A549 (cell line): ENCODE measurements at regions not wholly inside any gene's neighbourhood (a gene's known extent, or its start where the extent isn't known, plus 50 kb on each side); places are given as distances from the start of the nearest gene placed in this dataset.

Source experiments
- ATAC-seq, 2 experiments: fragments of 200-7000 bp in 1 of 2; fragments of >200 bp in 1 of 2; cut with Nextera tagmentation in 1 of 2; cut with Tn5 transposase in 1 of 2; 3 replicates each; pipeline versions ENCODE4 v1.8.0 to v1.9.1; 2018 to 2020; ENCODE audit warnings: mild to moderate bottlenecking in 1 of 2, moderate library complexity in 1 of 2
- CTCF ChIA-PET: fragments of 300-600 bp; sonication (Branson Sonifier 250); formaldehyde crosslinking; extraction: SDS; loops from one replicate; lab custom pipeline; 2021; ENCODE audit warnings: antibody characterized with exemption, inconsistent platforms; lab: Yijun Ruan, JAX
- POLR2A ChIA-PET: fragments of 350-600 bp; formaldehyde crosslinking; extraction: SDS; loops from one replicate; lab custom pipeline; 2021; ENCODE audit warnings: antibody characterized with exemption, inconsistent platforms; lab: Yijun Ruan, JAX
- DNase-seq, 2 experiments: peaks; one replicate each; pipeline versions ENCODE4 v3.0.0 to v3.0.0-alpha.2; 2011 to 2016; ENCODE audit warnings: low read depth in 1 of 2, low spot score in 1 of 2
- FAIRE-seq: peaks from 2 replicates; lab custom pipeline; 2011; peaks lifted over from hg19 to GRCh38; lab: Jason Lieb, UNC
- H3K27ac ChIP-seq, 2 experiments: fragments of >200 bp; sonication (Bioruptor Twin); formaldehyde crosslinking; 3 replicates each; pipeline ENCODE4 v1.5.1; 2016 to 2017
- H3K4me1 ChIP-seq: fragments of >200 bp; sonication (Bioruptor Twin); formaldehyde crosslinking; 3 replicates; pipeline ENCODE4 v1.6.1; 2016
- H3K4me2 ChIP-seq: fragments of >200 bp; sonication (Bioruptor Twin); formaldehyde crosslinking; 3 replicates; pipeline ENCODE4 v1.6.1; 2016
- H3K4me3 ChIP-seq: fragments of >200 bp; sonication (Bioruptor Twin); formaldehyde crosslinking; 3 replicates; pipeline ENCODE4 v1.5.1; 2016
- H3K9me3 ChIP-seq: fragments of >200 bp; sonication (Bioruptor Twin); formaldehyde crosslinking; 3 replicates; pipeline ENCODE4 v1.6.1; 2016
- CEBPB ChIP-seq, 2 experiments: fragments of >200 bp in 1 of 2; sonication (Bioruptor Twin) in 1 of 2; formaldehyde crosslinking in 1 of 2; IDR thresholded peaks; 2 replicates each; pipeline ENCODE4 v1.6.1; 2012 to 2016
- EHMT2 ChIP-seq: fragments of 200-600 bp; sonication (generic); IDR thresholded peaks from 2 replicates; pipeline ENCODE4 v1.6.1; 2016; ENCODE audit warnings: antibody characterized with exemption, low read depth, mild to moderate bottlenecking, moderate library complexity
- EP300 ChIP-seq, 2 experiments: fragments of >200 bp; sonication (Bioruptor Twin); formaldehyde crosslinking; IDR thresholded peaks; 2 replicates in 1 of 2; 3 replicates in 1 of 2; pipeline ENCODE4 v1.6.1; 2016 to 2017
- ESRRA ChIP-seq: fragments of 150-350 bp; IDR thresholded peaks from 2 replicates; pipeline ENCODE4 v1.6.1; 2014; ENCODE audit warnings: mild to moderate bottlenecking, low read length, borderline replicate concordance
- FOSL2 ChIP-seq, 2 experiments: fragments of 450-650 bp in 1 of 2; fragments of >200 bp in 1 of 2; sonication (Bioruptor Twin) in 1 of 2; formaldehyde crosslinking; IDR thresholded peaks; 2 replicates each; pipeline versions ENCODE4 v1.5.0 to v1.6.1; 2016 to 2020; ENCODE audit warnings: mild to moderate bottlenecking in 1 of 2, moderate library complexity in 1 of 2
- GATA3 ChIP-seq: IDR thresholded peaks from 2 replicates; pipeline ENCODE4 v1.6.1; 2012; ENCODE audit warnings: borderline replicate concordance
- HOXB5 ChIP-seq: fragments of 250-450 bp; sonication (Bioruptor Pico); IDR thresholded peaks from 2 replicates; pipeline ENCODE4 v1.5.0; 2020; ENCODE audit warnings: mild to moderate bottlenecking, moderate library complexity
- JUNB ChIP-seq: fragments of >200 bp; sonication (Bioruptor Twin); formaldehyde crosslinking; IDR thresholded peaks from 2 replicates; pipeline ENCODE4 v1.6.1; 2016
- KDM1A ChIP-seq: fragments of 200-600 bp; sonication (generic); IDR thresholded peaks from 2 replicates; pipeline ENCODE4 v1.6.1; 2016; ENCODE audit warnings: low read depth, mild to moderate bottlenecking
- KDM5A ChIP-seq: fragments of 200-600 bp; sonication (generic); IDR thresholded peaks from 2 replicates; pipeline ENCODE4 v1.6.1; 2016; ENCODE audit warnings: antibody characterized with exemption, mild to moderate bottlenecking
- MAZ ChIP-seq: fragments of 150-350 bp; IDR thresholded peaks from 2 replicates; pipeline ENCODE4 v1.6.1; 2014; ENCODE audit warnings: antibody characterized with exemption, low read depth, low read length, borderline replicate concordance
- NR3C1 ChIP-seq: fragments of >200 bp; sonication (Bioruptor Twin); formaldehyde crosslinking; IDR thresholded peaks from 3 replicates; pipeline ENCODE4 v1.6.1; 2017
- POLR2AphosphoS2 ChIP-seq: conservative IDR thresholded peaks from 2 replicates; pipeline ENCODE4 v1.6.1; 2012; ENCODE audit warnings: low read length, improper control_type of control experiment, inconsistent platforms
- RAD21 ChIP-seq, 2 experiments: fragments of >200 bp in 1 of 2; sonication (Bioruptor Twin) in 1 of 2; formaldehyde crosslinking in 1 of 2; IDR thresholded peaks in 1 of 2; conservative IDR thresholded peaks in 1 of 2; 2 replicates in 1 of 2; 3 replicates in 1 of 2; pipeline ENCODE4 v1.6.1; 2012 to 2018; ENCODE audit warnings: inconsistent platforms in 1 of 2
- SREBF2 ChIP-seq: fragments of 450-650 bp; IDR thresholded peaks from 2 replicates; pipeline ENCODE4 v1.6.1; 2014; ENCODE audit warnings: mild to moderate bottlenecking, moderate library complexity
- TP53 ChIP-seq: fragments of 250-450 bp; sonication (Bioruptor Pico); IDR thresholded peaks from 2 replicates; pipeline ENCODE4 v1.5.0; 2021; ENCODE audit warnings: mild to moderate bottlenecking, moderate library complexity
- WGBS: methylation state at CpG from one replicate; pipeline ENCODE4 v1.1.6; 2017; ENCODE audit errors: missing lambda C conversion rate; 5-methylcytosine and 5-hydroxymethylcytosine counted together

GRCh38 chr4:74638689-74639088 lies 155.6 kb downstream of the BTC start:
- no peak for FAIRE-seq
- CTCF ChIA-PET = interaction anchor here (1.1 kb wide), 1 partner anchor 16 kb away, joined by 3 read pairs; no protein-coding TSS in a partner anchor

DNA sequence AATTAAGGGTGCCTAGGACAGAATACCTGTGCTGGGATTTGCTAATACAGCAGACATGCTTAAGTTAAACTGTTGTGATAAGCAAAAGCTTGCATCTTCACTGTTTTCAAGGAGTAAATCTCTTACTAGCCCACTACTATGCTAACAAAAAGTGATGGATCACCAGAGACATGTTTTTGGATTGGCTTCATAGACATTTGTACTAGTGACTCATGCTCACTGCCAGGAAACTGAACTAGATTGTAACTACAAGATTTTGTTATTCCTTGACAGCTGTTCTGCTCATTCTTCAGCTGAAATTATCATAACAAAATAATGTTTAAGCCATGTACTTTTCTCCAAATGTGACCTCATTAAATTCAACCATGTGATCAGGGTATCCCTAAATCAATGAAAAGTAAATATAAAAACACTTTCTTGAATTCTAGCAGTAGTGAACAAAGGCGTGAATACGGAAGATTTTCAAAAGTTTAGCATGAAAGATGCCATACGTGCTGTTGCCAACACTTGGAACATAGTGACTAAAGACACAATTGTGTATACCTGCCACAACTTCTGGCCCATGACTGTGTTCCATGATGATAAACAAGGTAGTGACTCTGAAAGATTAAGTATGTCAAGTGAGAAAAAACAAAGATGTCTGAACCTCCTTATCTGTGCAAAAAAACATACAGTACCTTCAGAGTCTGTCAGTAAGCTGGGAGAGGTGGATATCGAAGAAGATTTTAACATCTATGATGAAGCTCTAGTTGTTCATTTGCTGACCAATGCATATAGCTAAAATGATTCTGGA lies 154.0 kb downstream of the BTC start:
- FAIRE-seq (no peak), DNase-seq (no peak), ATAC-seq (peak in 1 of 2 experiments; percentile 79; a peak in 3 of 6 replicates)
- Histone ChIP-seq H3K27ac (peak overlapping the region; percentile 59 to 80; a peak in 5 of 6 replicates), H3K4me2 (0 out of 3 replicates have a peak overlapping the region, but pooled peaks have one; percentile 16), H3K4me1 (peaks cover 23% of the 10 kb centered on the region), H3K4me3 (no peak overlapping the region), H3K9me3 (peaks cover 15% of the 10 kb centered on the region)
- ChIA-PET POLR2A (interaction anchor here (0.7 kb wide), 1 partner anchor 14 kb away, joined by 3 read pairs; no protein-coding TSS in a partner anchor), CTCF (interaction anchor here (0.7 to 1.4 kb wide), 3 partner anchors 10 to 35 kb away, joined by 3 to 4 read pairs (median 3); no protein-coding TSS in a partner anchor)
- no peak for TF ChIP-seq KDM5A
- no peak for TF ChIP-seq EP300 (IDR thresholded peaks at IDR 0.05)
- peak; percentile 49; the same call in 1 of the 2 replicates for TF ChIP-seq HOXB5 (CRISPR knock-in tag)
- no peak for TF ChIP-seq FOSL2 (IDR thresholded peaks at IDR 0.05)
- peak; percentile 57 for TF ChIP-seq FOSL2 (CRISPR knock-in tag; IDR thresholded peaks at IDR 0.05)
- TF ChIP-seq TP53 (CRISPR knock-in tag) = no peak
- peak; percentile 44; the same call in 1 of the 2 replicates for TF ChIP-seq JUNB
- 87% methylated on average over 4 of the region's 4 CpGs for WGBS

More at GRCh38 chr4:74638689-74639088, 155.6 kb downstream of the BTC start:
- no peak for ATAC-seq
- Histone ChIP-seq H3K4me3 (no peak overlapping the region), H3K4me1 (peaks cover 26% of the 10 kb centered on the region), H3K27ac (peak overlapping the region; percentile 46 to 80), H3K9me3 (peaks cover 5% of the 10 kb centered on the region; the same call in 2 of the 3 replicates), H3K4me2 (no peak overlapping the region)
- no peak for DNase-seq
- 88% methylated on average over 3 of the region's 3 CpGs for WGBS
- POLR2A ChIA-PET = no interaction called here
- TF ChIP-seq POLR2AphosphoS2 (no peak), KDM1A (no peak), NR3C1 (no peak), ESRRA (no peak), CEBPB (IDR thresholded peaks at IDR 0.05) (peak; percentile 35 to 71; a peak in 3 of 4 replicates)

GRCh38 chr4:74642006-74642405 lies 152.3 kb downstream of the BTC start:
- Histone ChIP-seq H3K4me2 (no peak overlapping the region), H3K9me3 (peaks cover 31% of the 10 kb centered on the region), H3K4me1 (peaks cover 23% of the 10 kb centered on the region), H3K27ac (peak overlapping the region in 1 of 2 experiments; percentile 80; a peak in 2 of 6 replicates), H3K4me3 (no peak overlapping the region)
- TF ChIP-seq EHMT2 (no peak), SREBF2 (no peak)
- ATAC-seq = no peak
- WGBS = 67% methylated on average over 1 of the region's 1 CpG
- no peak for FAIRE-seq
- ChIA-PET CTCF (interaction anchor here (1.4 kb wide), 1 partner anchor 19 kb away, joined by 3 read pairs; no protein-coding TSS in a partner anchor), POLR2A (no interaction called here)
- DNase-seq = no peak

GRCh38 chr4:74649193-74649592 lies 145.1 kb downstream of the BTC start:
- ATAC-seq = no peak

More at GRCh38 chr4:74649193-74649592, 145.1 kb downstream of the BTC start:
- Histone ChIP-seq H3K4me3 (no peak overlapping the region), H3K9me3 (peaks cover 38% of the 10 kb centered on the region), H3K27ac (peak overlapping the region; percentile 84 to 100), H3K4me1 (peaks cover 33% of the 10 kb centered on the region), H3K4me2 (peak overlapping the region; percentile 30; the same call in 2 of the 3 replicates)
- POLR2A ChIA-PET = no interaction called here
- CTCF ChIA-PET = interaction anchor here (1.0 kb wide), 2 partner anchors 12 to 279 kb away, joined by 3 to 4 read pairs; no protein-coding TSS in a partner anchor
- no peak for FAIRE-seq
- TF ChIP-seq JUNB (no peak), MAZ (no peak), RAD21 (conservative IDR thresholded peaks at IDR 0.05 in 1 of 2, IDR thresholded peaks at IDR 0.05 in 1 of 2) (no peak), POLR2AphosphoS2 (no peak), GATA3 (peak; percentile 56; the same call in 1 of the 2 replicates), KDM5A (no peak), ESRRA (no peak), NR3C1 (no peak), CEBPB (IDR thresholded peaks at IDR 0.05) (peak in 1 of 2 experiments; percentile 4; a peak in 1 of 4 replicates)
- DNase-seq = peak in 1 of 2 experiments; percentile 56
- 10% methylated on average over 1 of the region's 1 CpG for WGBS
